ENCODE measurements at regions not wholly inside any gene's neighbourhood (a gene's known extent, or its start where the extent isn't known, plus 50 kb on each side); places are given as distances from the start of the nearest gene placed in this dataset.

DNA sequence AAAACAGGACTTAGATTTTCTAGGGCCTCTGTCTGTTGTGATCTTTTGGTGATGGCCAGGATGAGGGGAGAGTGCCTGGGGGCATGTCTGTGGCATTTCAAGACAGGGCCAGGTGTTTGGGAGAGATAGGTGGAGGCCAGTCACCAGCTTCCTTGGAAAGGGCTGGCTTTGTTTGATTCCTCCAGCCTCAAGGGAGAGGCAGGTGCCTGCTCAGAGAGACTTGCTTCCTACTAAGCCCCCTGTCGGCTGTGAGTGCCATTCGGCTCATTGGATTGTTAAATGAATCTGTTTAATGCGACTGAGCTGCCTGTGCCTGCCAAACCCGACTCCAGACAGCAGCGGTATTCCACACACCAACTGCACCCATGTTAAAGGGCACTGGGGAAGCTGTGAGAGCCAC, 304.1 kb upstream of the COBL start:
- TF ChIP-seq FOXM1 (IDR thresholded peaks at IDR 0.05; ENCODE audit: borderline replicate concordance) (no peak), HDGF (IDR thresholded peaks at IDR 0.05; ENCODE audit: borderline replicate concordance) (no peak), BHLHE40 (IDR thresholded peaks at IDR 0.05; ENCODE audit: borderline replicate concordance) (no peak), SUZ12 (IDR thresholded peaks at IDR 0.05) (no peak), FOXA1 (IDR thresholded peaks at IDR 0.05) (no peak), ELF4 (IDR thresholded peaks at IDR 0.05) (no peak)
- TF ChIP-seq, protein P1, sequence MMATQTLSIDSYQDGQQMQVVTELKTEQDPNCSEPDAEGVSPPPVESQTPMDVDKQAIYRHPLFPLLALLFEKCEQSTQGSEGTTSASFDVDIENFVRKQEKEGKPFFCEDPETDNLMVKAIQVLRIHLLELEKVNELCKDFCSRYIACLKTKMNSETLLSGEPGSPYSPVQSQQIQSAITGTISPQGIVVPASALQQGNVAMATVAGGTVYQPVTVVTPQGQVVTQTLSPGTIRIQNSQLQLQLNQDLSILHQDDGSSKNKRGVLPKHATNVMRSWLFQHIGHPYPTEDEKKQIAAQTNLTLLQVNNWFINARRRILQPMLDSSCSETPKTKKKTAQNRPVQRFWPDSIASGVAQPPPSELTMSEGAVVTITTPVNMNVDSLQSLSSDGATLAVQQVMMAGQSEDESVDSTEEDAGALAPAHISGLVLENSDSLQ (IDR thresholded peaks at IDR 0.05), result no peak

Measured in HEK293T (cell line).